ENCODE measurements at regions not wholly inside any gene's neighbourhood (a gene's known extent, or its start where the extent isn't known, plus 50 kb on each side); places are given as distances from the start of the nearest gene placed in this dataset.

DNA sequence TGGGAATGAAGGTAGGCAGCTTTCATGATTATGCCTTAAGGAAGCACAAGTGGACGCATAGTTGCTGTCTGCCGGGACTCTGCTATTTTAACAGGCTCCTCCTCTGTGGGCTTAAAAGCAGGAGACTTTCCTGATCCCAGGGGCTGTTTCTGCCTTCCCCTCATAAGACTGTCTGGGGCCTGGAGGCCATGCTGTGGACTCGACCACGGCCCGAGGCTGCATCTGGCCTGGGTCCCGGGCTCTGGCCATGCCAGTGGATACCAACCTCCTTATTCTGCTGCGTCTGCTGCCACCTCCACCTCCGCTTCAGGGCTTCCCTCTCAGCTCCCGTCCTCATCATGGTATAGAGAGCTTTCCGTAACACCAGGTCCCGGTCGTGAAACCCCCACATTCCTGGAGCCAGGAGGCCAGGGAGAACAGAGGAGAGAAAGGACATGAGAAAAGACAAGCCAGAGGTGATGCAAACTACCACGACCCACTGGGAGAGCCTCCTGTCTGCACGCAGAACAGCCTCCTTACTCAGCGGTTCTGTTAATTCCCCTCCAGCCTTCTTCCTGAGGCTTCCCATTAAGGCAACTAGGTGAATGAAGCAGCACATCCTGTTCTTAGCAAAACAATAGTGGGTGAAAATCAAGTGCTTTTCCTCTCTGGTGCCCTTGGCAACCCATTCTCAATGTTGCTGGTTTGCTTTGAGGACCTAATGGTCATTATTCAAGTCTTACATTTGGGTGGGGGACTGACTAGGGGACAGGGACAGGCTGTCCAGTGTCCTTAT, 200.5 kb downstream of the KLF13 start:
- no peak overlapping the region for H3K9ac ChIP-seq (ENCODE audit: control insufficient read depth, insufficient read depth, low read length)
- H3K27me3 ChIP-seq (replicated peaks in 1 of 2; ENCODE audit: control insufficient read depth in 2 of 2, insufficient read depth in 2 of 2, low read length in 1 of 2) = no peaks in the 10 kb centered on the region; a peak in 1 of 4 replicates
- H3K9me3 ChIP-seq (replicated peaks; ENCODE audit: control insufficient read depth, insufficient read depth, low read length) = no peaks in the 10 kb centered on the region
- H4K20me1 ChIP-seq (ENCODE audit: control insufficient read depth, insufficient read depth) = no peaks in the 10 kb centered on the region
- no TSS peak for BruUV-seq (replicated peaks)
- ChIA-PET CTCF (interaction anchor here (0.7 kb wide), 1 partner anchor 37 kb away, joined by 3 read pairs; no protein-coding TSS in a partner anchor), SMC1A (ENCODE audit: uncharacterized antibody, unreplicated experiment) (no interaction called here), POLR2A (no interaction called here), RAD21 (ENCODE audit: unreplicated experiment) (no interaction called here)
- no peak overlapping the region for H3K4me3 ChIP-seq
- no peak for DNase-seq (ENCODE audit: low read depth, low spot score)
- H3K36me3 ChIP-seq (ENCODE audit: control insufficient read depth in 2 of 2, insufficient read depth in 2 of 2, low read length in 1 of 2) = no peaks in the 10 kb centered on the region
- TF ChIP-seq KDM1A (IDR thresholded peaks at IDR 0.05; ENCODE audit: borderline replicate concordance) (no peak), POU2F2 (IDR thresholded peaks at IDR 0.05; ENCODE audit: borderline replicate concordance, low read depth, low read length) (no peak), NBN (IDR thresholded peaks at IDR 0.05) (no peak), NR2F1 (conservative IDR thresholded peaks at IDR 0.05) (no peak), MTA2 (IDR thresholded peaks at IDR 0.05; ENCODE audit: low read depth) (no peak), ZNF384 (IDR thresholded peaks at IDR 0.05; ENCODE audit: borderline replicate concordance, low read depth, low read length) (no peak), SUZ12 (IDR thresholded peaks at IDR 0.05; ENCODE audit: unreplicated experiment) (no peak), HDGF (IDR thresholded peaks at IDR 0.05) (no peak), HDAC2 (IDR thresholded peaks at IDR 0.05) (no peak)
- TF ChIP-seq, protein P1, sequence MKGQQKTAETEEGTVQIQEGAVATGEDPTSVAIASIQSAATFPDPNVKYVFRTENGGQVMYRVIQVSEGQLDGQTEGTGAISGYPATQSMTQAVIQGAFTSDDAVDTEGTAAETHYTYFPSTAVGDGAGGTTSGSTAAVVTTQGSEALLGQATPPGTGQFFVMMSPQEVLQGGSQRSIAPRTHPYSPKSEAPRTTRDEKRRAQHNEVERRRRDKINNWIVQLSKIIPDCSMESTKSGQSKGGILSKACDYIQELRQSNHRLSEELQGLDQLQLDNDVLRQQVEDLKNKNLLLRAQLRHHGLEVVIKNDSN (IDR thresholded peaks at IDR 0.05; ENCODE audit: borderline replicate concordance, extremely low read length, insufficient read depth, low read depth, low read length) = no peak
- no peaks in the 10 kb centered on the region for H3K79me2 ChIP-seq (ENCODE audit: control insufficient read depth, insufficient read depth, low read length)
- FAIRE-seq = no peak
- no peak overlapping the region for H3K27ac ChIP-seq (ENCODE audit: control insufficient read depth, insufficient read depth)
- no peaks in the 10 kb centered on the region for H3K4me1 ChIP-seq (ENCODE audit: control insufficient read depth, insufficient read depth, low read length)
- intact Hi-C loops (cut with micrococcal nuclease; ENCODE audit: unreplicated experiment) (loop anchor here (5.0 kb wide), 2 partner anchors 35 to 50 kb away; no protein-coding TSS in a partner anchor), in situ Hi-C loops (cut with MboI) (no loop called here)
- ATAC-seq = no peak
- WGBS (ENCODE audit: insufficient coverage, insufficient replicate concordance, low lambda C conversion rate, missing lambda C conversion rate) = 33% methylated on average over 15 of the region's 15 CpGs
- H3K4me2 ChIP-seq (ENCODE audit: control insufficient read depth, insufficient read depth) = no peak overlapping the region
- H2AFZ ChIP-seq (ENCODE audit: control insufficient read depth, low read depth, low read length) = no peak overlapping the region

Data from GM12878 (cell line).